Neural cell (in vitro differentiated cells): ENCODE measurements at regions not wholly inside any gene's neighbourhood (a gene's known extent, or its start where the extent isn't known, plus 50 kb on each side); places are given as distances from the start of the nearest gene placed in this dataset.

Experiments
- EP300 ChIP-seq: fragments of 450-650 bp; conservative IDR thresholded peaks from 2 replicates; pipeline ENCODE4 v1.6.1; 2014; ENCODE audit warnings: antibody characterized with exemption, mild to moderate bottlenecking, moderate library complexity; ENCODE audit not compliant: poor library complexity, severe bottlenecking
- TAF1 ChIP-seq: IDR thresholded peaks from 2 replicates; pipeline ENCODE4 v1.6.1; 2012; ENCODE audit warnings: low read depth
- TF ChIP-seq, protein P1 (sequence below): fragments of 450-650 bp; IDR thresholded peaks from 2 replicates; pipeline ENCODE4 v1.5.1; 2014; ENCODE audit warnings: antibody characterized with exemption, mild to moderate bottlenecking, moderate library complexity; ENCODE audit not compliant: poor library complexity, severe bottlenecking

DNA sequence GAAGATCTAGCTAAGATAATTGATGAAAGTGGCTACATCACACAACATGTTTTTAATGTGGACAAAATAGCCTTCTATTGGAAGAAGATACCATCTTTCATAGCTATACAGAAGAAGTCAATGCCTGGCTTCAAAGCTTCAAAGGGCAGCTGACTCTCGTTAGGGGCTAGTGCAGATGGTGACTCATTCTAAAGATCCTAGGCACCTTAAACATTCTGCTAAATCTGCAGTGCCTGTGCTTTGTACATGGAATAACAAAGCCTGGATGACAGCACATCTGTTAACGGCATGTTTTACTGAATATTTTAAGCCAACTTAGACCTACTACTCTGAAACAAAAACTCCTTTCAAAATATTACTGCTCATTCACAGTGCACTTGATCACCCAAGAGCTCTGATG, 65.6 kb upstream of the USP24 start:
- no peak for TF ChIP-seq EP300
- TF ChIP-seq, protein P1, sequence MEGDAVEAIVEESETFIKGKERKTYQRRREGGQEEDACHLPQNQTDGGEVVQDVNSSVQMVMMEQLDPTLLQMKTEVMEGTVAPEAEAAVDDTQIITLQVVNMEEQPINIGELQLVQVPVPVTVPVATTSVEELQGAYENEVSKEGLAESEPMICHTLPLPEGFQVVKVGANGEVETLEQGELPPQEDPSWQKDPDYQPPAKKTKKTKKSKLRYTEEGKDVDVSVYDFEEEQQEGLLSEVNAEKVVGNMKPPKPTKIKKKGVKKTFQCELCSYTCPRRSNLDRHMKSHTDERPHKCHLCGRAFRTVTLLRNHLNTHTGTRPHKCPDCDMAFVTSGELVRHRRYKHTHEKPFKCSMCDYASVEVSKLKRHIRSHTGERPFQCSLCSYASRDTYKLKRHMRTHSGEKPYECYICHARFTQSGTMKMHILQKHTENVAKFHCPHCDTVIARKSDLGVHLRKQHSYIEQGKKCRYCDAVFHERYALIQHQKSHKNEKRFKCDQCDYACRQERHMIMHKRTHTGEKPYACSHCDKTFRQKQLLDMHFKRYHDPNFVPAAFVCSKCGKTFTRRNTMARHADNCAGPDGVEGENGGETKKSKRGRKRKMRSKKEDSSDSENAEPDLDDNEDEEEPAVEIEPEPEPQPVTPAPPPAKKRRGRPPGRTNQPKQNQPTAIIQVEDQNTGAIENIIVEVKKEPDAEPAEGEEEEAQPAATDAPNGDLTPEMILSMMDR = no peak
- no peak for TF ChIP-seq TAF1
